Calu3 (cell line): ENCODE measurements at regions not wholly inside any gene's neighbourhood (a gene's known extent, or its start where the extent isn't known, plus 50 kb on each side); places are given as distances from the start of the nearest gene placed in this dataset.

Experiments
- BruUV-seq: library from RNA; stranded (reverse); fragments of 400-500 nt; replicated peaks from 2 replicates; lab custom pipeline; 2021; lab: Mats Ljungman, UMichigan
- CTCF ChIA-PET: fragments of 300-600 bp; sonication (Branson Sonifier 250); formaldehyde crosslinking; loops from one replicate; lab custom pipeline; 2022; ENCODE audit warnings: antibody characterized with exemption; lab: Charles Lee
- DNase-seq: peaks from one replicate; pipeline ENCODE4 v3.0.0; 2022
- H3K27ac Mint-ChIP-seq: one replicate; pipeline ENCODE4 v1.8.0; 2022; ENCODE audit warnings: mixed read lengths; ENCODE audit not compliant: unreplicated experiment
- H3K27me3 Mint-ChIP-seq: one replicate; pipeline ENCODE4 v1.8.0; 2022; ENCODE audit warnings: mixed read lengths; ENCODE audit not compliant: unreplicated experiment
- H3K36me3 Mint-ChIP-seq: one replicate; pipeline ENCODE4 v1.8.0; 2022; ENCODE audit warnings: mild to moderate bottlenecking, moderate library complexity, mixed read lengths; ENCODE audit not compliant: insufficient read depth, unreplicated experiment
- H3K4me1 Mint-ChIP-seq: one replicate; pipeline ENCODE4 v1.8.0; 2022; ENCODE audit warnings: mild to moderate bottlenecking, low read depth, mixed read lengths; ENCODE audit not compliant: unreplicated experiment
- H3K4me3 Mint-ChIP-seq: one replicate; pipeline ENCODE4 v1.8.0; 2022; ENCODE audit warnings: mild to moderate bottlenecking, low read depth, moderate library complexity, mixed read lengths; ENCODE audit not compliant: unreplicated experiment
- H3K9me3 Mint-ChIP-seq: one replicate; pipeline ENCODE4 v1.8.0; 2022; ENCODE audit warnings: low read depth, mixed read lengths; ENCODE audit not compliant: unreplicated experiment
- intact Hi-C: fragments of 100-400 bp; cut with micrococcal nuclease; formaldehyde crosslinking; loops from one replicate; pipeline ENCODE4 v1.10.0; 2022; ENCODE audit not compliant: unreplicated experiment
- TF ChIP-seq, protein P1 (sequence below): fragments of 200-600 bp; IDR thresholded peaks from one replicate; pipeline ENCODE4 v1.8.0; 2022; ENCODE audit warnings: antibody characterized with exemption; ENCODE audit not compliant: unreplicated experiment

DNA sequence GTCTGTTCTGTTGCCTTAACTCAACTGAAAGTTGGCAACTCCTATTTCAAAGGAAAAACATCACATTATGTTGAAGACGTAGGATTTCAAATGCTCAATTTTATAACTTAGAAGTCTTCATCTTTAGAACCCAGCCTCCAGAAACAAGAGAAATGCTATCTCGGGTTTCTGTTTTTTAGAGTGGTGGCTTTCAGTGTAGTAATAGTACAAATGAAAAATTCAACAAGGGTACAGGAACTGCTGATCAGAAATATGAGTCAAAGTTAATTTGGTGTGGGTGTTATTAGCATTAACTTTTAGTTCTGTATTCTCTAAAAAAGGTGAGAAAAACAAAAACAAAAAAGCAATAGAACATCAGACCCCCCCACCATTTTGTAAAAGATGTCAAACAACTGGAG is 56.6 kb upstream of the FLT1 start:
- Mint-ChIP-seq H3K9me3 (no peaks in the 10 kb centered on the region), H3K27me3 (peaks cover 42% of the 10 kb centered on the region), H3K4me3 (no peak overlapping the region), H3K27ac (no peak overlapping the region), H3K4me1 (no peaks in the 10 kb centered on the region), H3K36me3 (no peaks in the 10 kb centered on the region)
- no TSS peak for BruUV-seq
- CTCF ChIA-PET, result no interaction called here
- DNase-seq, result no peak
- intact Hi-C loops, result no loop called here
- TF ChIP-seq, protein P1, sequence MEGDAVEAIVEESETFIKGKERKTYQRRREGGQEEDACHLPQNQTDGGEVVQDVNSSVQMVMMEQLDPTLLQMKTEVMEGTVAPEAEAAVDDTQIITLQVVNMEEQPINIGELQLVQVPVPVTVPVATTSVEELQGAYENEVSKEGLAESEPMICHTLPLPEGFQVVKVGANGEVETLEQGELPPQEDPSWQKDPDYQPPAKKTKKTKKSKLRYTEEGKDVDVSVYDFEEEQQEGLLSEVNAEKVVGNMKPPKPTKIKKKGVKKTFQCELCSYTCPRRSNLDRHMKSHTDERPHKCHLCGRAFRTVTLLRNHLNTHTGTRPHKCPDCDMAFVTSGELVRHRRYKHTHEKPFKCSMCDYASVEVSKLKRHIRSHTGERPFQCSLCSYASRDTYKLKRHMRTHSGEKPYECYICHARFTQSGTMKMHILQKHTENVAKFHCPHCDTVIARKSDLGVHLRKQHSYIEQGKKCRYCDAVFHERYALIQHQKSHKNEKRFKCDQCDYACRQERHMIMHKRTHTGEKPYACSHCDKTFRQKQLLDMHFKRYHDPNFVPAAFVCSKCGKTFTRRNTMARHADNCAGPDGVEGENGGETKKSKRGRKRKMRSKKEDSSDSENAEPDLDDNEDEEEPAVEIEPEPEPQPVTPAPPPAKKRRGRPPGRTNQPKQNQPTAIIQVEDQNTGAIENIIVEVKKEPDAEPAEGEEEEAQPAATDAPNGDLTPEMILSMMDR, result no peak

- no peak for DNase-seq
Measured at GRCh38 chr13:28550721-28551497, 56.0 kb upstream of the FLT1 start.

GRCh38 chr13:28550091-28550490 is 55.2 kb upstream of the FLT1 start:
- peaks cover 42% of the 10 kb centered on the region for H3K27me3 Mint-ChIP-seq
- DNase-seq, result no peak
- intact Hi-C loops, result no loop called here
- H3K27ac Mint-ChIP-seq, result no peak overlapping the region
- no peaks in the 10 kb centered on the region for H3K4me1 Mint-ChIP-seq
- TF ChIP-seq, protein P1, result no peak
- BruUV-seq, result no TSS peak
- no peak overlapping the region for H3K4me3 Mint-ChIP-seq
- H3K36me3 Mint-ChIP-seq, result no peaks in the 10 kb centered on the region
- no peaks in the 10 kb centered on the region for H3K9me3 Mint-ChIP-seq
- CTCF ChIA-PET, result no interaction called here

More at GRCh38 chr13:28550721-28551497, 56.0 kb upstream of the FLT1 start:
- no peak overlapping the region for H3K27ac Mint-ChIP-seq
- H3K27me3 Mint-ChIP-seq, result peaks cover 42% of the 10 kb centered on the region
- H3K9me3 Mint-ChIP-seq, result no peaks in the 10 kb centered on the region
- H3K4me3 Mint-ChIP-seq, result no peak overlapping the region
- CTCF ChIA-PET, result no interaction called here
- no peaks in the 10 kb centered on the region for H3K36me3 Mint-ChIP-seq
- TF ChIP-seq, protein P1, result no peak
- H3K4me1 Mint-ChIP-seq, result no peaks in the 10 kb centered on the region
- intact Hi-C loops, result no loop called here
- no TSS peak for BruUV-seq

GRCh38 chr13:28548872-28549271 is 53.9 kb upstream of the FLT1 start:
- H3K27ac Mint-ChIP-seq, result no peak overlapping the region
- BruUV-seq, result no TSS peak
- H3K4me3 Mint-ChIP-seq, result no peak overlapping the region
- H3K27me3 Mint-ChIP-seq, result peaks cover 42% of the 10 kb centered on the region
- TF ChIP-seq, protein P1, result no peak
- H3K36me3 Mint-ChIP-seq, result no peaks in the 10 kb centered on the region
- DNase-seq, result no peak
- peaks cover 4% of the 10 kb centered on the region for H3K9me3 Mint-ChIP-seq
- CTCF ChIA-PET, result no interaction called here
- intact Hi-C loops, result no loop called here
- H3K4me1 Mint-ChIP-seq, result no peaks in the 10 kb centered on the region
